Glutamatergic neuron (in vitro differentiated cells): ENCODE measurements at regions not wholly inside any gene's neighbourhood (a gene's known extent, or its start where the extent isn't known, plus 50 kb on each side); places are given as distances from the start of the nearest gene placed in this dataset.
A peak's percentile ranks its signal among the peaks of the same experiment; 100 is the strongest.

Experiments used
- DNase-seq: peaks from one replicate; pipeline ENCODE4 v3.0.0; 2022
- H3K27ac Mint-ChIP-seq: one replicate; pipeline ENCODE4 v1.8.0; 2020; ENCODE audit warnings: mild to moderate bottlenecking, mixed read lengths, inconsistent platforms; ENCODE audit not compliant: unreplicated experiment
- H3K27me3 Mint-ChIP-seq: one replicate; pipeline ENCODE4 v1.8.0; 2020; ENCODE audit warnings: mild to moderate bottlenecking, moderate library complexity, mixed read lengths, inconsistent platforms; ENCODE audit not compliant: unreplicated experiment
- H3K36me3 Mint-ChIP-seq: one replicate; pipeline ENCODE4 v1.8.0; 2020; ENCODE audit warnings: mild to moderate bottlenecking, mixed read lengths, inconsistent platforms; ENCODE audit not compliant: unreplicated experiment
- H3K4me1 Mint-ChIP-seq: one replicate; pipeline ENCODE4 v1.8.0; 2020; ENCODE audit warnings: mild to moderate bottlenecking, low read depth, mixed read lengths, inconsistent platforms; ENCODE audit not compliant: unreplicated experiment
- H3K4me3 Mint-ChIP-seq: one replicate; pipeline ENCODE4 v1.8.0; 2020; ENCODE audit warnings: mild to moderate bottlenecking, mixed read lengths, inconsistent platforms; ENCODE audit not compliant: unreplicated experiment
- H3K9me3 Mint-ChIP-seq: one replicate; pipeline ENCODE4 v1.8.0; 2020; ENCODE audit warnings: mild to moderate bottlenecking, moderate library complexity, mixed read lengths, inconsistent platforms; ENCODE audit not compliant: unreplicated experiment
- TF ChIP-seq, protein P1 (sequence below): fragments of 200-600 bp; sonication (generic); IDR thresholded peaks from one replicate; pipeline ENCODE4 v1.5.0; 2021; ENCODE audit not compliant: partially characterized antibody, unreplicated experiment

DNA sequence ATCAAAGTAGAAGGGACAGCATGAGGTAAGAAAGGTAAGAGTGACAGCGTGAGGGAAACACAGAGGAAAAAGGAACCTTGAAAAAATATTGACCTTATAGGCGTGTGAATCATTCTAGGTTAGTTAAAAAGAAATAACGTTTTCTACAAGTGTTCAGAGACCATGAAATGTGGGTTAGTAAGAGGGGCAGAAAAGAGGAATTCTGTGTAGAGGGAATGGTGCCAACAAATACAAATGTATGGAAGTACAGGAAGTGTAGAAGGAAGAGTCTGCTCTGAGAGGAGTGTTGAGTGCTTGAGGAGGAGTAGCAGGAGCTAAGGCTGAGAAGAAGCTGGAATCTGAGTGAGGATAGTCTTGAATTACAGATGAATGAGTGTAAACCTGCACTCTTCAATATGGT lies 418.6 kb upstream of the RIOK2 start:
- Mint-ChIP-seq H3K4me3 (no peak overlapping the region), H3K36me3 (peaks cover 7% of the 10 kb centered on the region), H3K27me3 (no peaks in the 10 kb centered on the region), H3K27ac (no peak overlapping the region), H3K9me3 (peaks cover 3% of the 10 kb centered on the region), H3K4me1 (no peaks in the 10 kb centered on the region)
- TF ChIP-seq, protein P1, sequence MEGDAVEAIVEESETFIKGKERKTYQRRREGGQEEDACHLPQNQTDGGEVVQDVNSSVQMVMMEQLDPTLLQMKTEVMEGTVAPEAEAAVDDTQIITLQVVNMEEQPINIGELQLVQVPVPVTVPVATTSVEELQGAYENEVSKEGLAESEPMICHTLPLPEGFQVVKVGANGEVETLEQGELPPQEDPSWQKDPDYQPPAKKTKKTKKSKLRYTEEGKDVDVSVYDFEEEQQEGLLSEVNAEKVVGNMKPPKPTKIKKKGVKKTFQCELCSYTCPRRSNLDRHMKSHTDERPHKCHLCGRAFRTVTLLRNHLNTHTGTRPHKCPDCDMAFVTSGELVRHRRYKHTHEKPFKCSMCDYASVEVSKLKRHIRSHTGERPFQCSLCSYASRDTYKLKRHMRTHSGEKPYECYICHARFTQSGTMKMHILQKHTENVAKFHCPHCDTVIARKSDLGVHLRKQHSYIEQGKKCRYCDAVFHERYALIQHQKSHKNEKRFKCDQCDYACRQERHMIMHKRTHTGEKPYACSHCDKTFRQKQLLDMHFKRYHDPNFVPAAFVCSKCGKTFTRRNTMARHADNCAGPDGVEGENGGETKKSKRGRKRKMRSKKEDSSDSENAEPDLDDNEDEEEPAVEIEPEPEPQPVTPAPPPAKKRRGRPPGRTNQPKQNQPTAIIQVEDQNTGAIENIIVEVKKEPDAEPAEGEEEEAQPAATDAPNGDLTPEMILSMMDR = no peak
- no peak for DNase-seq

DNA sequence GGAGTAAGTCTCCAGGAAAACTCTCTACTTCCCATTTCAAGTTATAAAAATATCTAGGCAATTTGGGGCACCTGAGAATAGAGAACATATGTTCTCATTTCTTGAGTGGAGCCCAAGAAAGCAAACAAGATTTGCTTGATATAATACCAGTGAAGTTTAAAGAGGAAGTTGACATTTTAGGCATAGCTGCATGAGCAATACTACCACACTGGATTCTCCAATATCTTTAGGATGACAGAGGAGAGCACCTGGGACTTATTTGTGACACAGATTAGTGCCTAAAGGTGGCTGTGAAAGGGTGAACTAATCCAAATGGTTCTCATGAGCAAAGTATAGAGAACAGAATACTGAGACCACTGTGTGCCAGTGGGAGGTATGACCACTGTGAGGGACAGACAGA lies 423.5 kb upstream of the RIOK2 start:
- TF ChIP-seq, protein P1 = no peak
- no peak overlapping the region for H3K27ac Mint-ChIP-seq
- H3K4me1 Mint-ChIP-seq = peaks cover 2% of the 10 kb centered on the region
- no peaks in the 10 kb centered on the region for H3K9me3 Mint-ChIP-seq
- DNase-seq = no peak
- H3K36me3 Mint-ChIP-seq = no peaks in the 10 kb centered on the region
- H3K27me3 Mint-ChIP-seq = no peaks in the 10 kb centered on the region
- no peak overlapping the region for H3K4me3 Mint-ChIP-seq

DNA sequence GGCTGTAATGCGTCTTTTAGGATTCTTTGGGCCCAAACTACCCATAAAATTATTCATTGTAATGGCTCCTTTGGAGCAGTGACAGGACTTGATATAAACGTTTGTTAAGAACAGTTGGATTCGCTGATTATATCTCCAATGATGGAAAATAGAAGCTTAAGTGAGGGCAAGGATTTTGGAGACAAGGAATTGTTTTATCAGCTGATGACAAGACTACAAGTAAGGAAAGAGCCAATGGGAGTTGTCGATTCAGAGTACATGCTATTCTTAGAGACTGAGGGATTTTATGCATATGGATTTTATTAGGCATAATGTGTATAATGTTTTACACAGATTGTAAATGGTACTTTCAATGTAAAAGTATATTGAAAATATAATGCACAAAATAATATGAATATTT lies 425.5 kb upstream of the RIOK2 start:
- Mint-ChIP-seq H3K36me3 (no peaks in the 10 kb centered on the region), H3K27ac (peak overlapping the region; percentile 2), H3K27me3 (no peaks in the 10 kb centered on the region), H3K4me1 (peaks cover 2% of the 10 kb centered on the region), H3K4me3 (no peak overlapping the region), H3K9me3 (no peaks in the 10 kb centered on the region)
- TF ChIP-seq, protein P1 = no peak
- DNase-seq = no peak

DNA sequence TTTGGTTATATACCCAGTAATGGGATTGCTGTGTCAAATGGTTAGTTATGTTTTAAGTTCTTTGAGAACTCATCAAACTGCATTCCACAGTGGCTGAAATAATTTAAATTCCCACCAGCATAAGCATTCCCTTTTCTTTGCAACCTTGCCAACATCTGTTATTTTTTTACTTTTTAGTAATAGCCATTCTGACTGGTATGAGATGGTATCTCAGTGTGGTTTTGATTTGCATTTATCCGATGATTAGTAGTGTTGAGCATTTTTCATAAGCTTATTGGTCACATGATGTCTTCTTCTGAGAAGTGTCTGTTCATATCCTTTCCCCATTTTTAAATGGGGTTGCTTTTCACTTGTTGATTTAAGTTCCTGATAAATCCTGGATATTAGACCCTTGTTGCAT lies 435.7 kb upstream of the RIOK2 start:
- no peaks in the 10 kb centered on the region for H3K36me3 Mint-ChIP-seq
- H3K27me3 Mint-ChIP-seq = no peaks in the 10 kb centered on the region
- H3K27ac Mint-ChIP-seq = no peak overlapping the region
- H3K4me1 Mint-ChIP-seq = no peaks in the 10 kb centered on the region
- no peaks in the 10 kb centered on the region for H3K9me3 Mint-ChIP-seq
- no peak for DNase-seq
- TF ChIP-seq, protein P1 = no peak
- no peak overlapping the region for H3K4me3 Mint-ChIP-seq

DNA sequence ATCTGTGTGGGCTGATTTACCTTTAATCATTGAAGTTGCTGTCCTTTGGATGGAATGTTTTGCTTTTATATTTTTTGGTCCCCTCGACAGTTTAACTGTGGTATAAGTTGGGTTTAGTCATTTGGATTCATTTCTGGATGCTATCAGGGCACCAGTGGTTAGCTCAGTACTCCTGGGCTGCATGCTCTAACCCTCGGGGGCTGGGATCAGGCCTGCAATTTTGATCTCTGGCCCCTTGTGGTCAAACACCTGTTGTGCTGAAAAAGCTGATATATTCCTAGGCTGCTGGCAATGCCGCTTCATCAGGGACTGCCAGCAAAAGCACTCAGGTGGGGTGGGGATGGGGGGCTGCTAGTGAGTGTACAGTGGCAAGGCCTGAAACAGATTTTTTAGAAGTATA lies 440.4 kb upstream of the RIOK2 start:
- no peak overlapping the region for H3K27ac Mint-ChIP-seq
- TF ChIP-seq, protein P1 = no peak
- H3K4me1 Mint-ChIP-seq = peaks cover 2% of the 10 kb centered on the region
- H3K36me3 Mint-ChIP-seq = no peaks in the 10 kb centered on the region
- no peak for DNase-seq
- no peaks in the 10 kb centered on the region for H3K27me3 Mint-ChIP-seq
- no peak overlapping the region for H3K4me3 Mint-ChIP-seq
- H3K9me3 Mint-ChIP-seq = no peaks in the 10 kb centered on the region
